ENCODE measurements at regions not wholly inside any gene's neighbourhood (a gene's known extent, or its start where the extent isn't known, plus 50 kb on each side); places are given as distances from the start of the nearest gene placed in this dataset.

DNA sequence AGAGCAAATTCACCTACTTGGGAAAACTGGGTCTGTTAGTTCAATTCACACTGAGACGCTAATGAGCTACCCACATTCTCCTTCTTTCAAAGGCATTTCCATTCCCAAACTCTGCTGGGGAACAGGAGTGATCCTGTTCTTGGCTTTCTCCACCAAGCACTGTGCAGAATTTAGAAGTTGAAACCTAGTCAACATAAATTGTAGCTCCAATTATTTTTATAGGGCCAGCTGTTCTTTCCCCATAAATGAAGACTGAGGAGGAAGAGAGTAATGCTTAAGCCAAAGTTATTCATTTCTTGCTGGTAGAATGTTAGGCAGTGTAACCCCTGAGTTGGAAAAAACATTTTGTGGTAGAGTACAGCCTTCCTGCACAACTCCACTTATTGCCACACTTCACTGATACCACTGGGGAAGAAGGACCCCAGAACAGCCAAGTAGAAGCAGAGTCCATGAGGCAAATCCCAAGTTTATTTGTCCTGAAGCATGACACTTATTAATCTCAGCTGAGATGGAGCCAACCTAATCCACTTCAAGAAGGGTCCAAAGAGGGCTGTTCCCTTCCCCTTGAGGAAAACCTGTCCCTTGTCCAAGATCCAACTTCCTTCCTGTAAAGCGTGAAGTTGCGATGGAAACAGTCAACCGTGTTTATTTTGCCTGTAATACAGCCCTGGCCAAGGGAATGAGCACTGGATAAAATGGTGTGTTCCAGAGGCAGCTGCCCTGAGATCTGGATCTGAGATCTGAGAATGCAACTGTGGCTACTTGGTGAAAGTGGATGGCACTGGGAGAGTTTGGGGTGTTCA, 151.8 kb downstream of the TBX5 start:
- no peak for DNase-seq (ENCODE audit: low read depth, low spot score)

GRCh38 chr12:114248527-114248926, 157.4 kb downstream of the TBX5 start:
- no peak for DNase-seq (ENCODE audit: low read depth, low spot score)

GRCh38 chr12:114245555-114245954, 160.4 kb downstream of the TBX5 start:
- no peak for DNase-seq (ENCODE audit: low read depth, low spot score)

DNA sequence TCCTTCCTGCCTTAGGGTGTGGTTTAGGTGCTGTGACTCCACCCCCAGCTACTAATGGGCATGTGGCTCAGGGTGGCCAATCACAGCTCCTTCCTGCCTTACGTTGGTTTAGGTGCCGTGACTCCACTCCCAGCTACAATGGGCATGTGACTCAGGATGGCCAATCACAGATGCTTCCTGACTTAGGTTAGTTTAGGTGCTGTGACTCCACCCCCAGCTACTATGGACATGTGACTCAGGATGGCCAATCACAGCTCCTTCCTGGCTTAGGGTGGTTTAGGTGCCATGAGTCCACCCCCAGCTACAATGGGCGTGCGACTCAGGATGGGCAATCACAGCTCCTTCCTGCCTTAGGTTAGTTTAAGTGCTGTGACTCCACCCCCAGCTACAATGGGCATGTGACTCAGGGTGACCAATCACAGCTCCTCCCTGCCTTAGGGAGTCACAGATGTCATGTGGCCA, 163.9 kb downstream of the TBX5 start:
- no peak for DNase-seq (ENCODE audit: low read depth, low spot score)

- no peak for DNase-seq (ENCODE audit: low read depth, low spot score)
These were observed 165.7 kb downstream of the TBX5 start for GRCh38 chr12:114240288-114240687.

GRCh38 chr12:114238808-114239207, 167.1 kb downstream of the TBX5 start:
- DNase-seq (ENCODE audit: low read depth, low spot score), result peak; percentile 8

- no peak for DNase-seq (ENCODE audit: low read depth, low spot score)
These were observed 168.7 kb downstream of the TBX5 start for GRCh38 chr12:114237230-114237629.

DNA sequence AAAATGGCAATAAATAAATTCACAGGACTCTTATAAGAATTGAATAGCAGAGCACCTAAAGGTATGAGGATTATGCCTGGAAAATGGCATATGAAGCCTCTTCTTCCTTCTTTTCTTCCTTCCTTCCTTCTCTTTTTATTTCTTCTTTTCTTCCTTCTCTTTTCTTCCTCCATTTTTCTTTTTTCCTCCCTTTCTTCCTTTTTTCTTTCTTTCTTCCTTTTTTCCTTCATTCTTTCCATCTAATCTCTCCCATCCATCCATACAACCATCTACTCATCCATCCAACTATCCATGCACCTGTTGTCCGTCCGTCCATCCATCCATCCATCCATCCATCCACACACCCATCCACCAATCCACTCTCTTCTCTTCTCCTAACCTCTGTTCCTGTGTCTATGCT, 173.8 kb downstream of the TBX5 start:
- no peak for DNase-seq (ENCODE audit: low read depth, low spot score)

DNA sequence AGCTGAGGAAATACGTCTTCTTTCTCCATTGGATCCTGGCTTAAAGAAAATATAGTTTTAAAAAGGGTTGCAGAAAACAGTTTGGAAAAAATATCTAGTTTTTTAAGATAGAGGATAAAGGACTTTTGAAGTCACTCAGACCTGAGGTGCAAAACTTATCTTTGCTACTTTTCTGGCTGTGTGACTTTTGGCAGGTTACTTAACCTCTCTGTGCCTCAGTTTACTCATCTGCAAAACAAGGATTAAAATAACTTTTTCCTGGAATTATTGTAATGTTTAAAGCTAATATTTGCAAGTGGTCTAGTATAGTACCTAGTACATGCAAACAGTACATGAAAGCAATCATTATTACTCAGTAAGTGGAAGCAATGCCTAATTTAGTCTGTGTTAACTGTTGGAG, 176.8 kb downstream of the TBX5 start:
- DNase-seq (ENCODE audit: low read depth, low spot score), result no peak

GRCh38 chr12:114226241-114226928, 179.6 kb downstream of the TBX5 start:
- DNase-seq (ENCODE audit: low read depth, low spot score), result no peak

DNA sequence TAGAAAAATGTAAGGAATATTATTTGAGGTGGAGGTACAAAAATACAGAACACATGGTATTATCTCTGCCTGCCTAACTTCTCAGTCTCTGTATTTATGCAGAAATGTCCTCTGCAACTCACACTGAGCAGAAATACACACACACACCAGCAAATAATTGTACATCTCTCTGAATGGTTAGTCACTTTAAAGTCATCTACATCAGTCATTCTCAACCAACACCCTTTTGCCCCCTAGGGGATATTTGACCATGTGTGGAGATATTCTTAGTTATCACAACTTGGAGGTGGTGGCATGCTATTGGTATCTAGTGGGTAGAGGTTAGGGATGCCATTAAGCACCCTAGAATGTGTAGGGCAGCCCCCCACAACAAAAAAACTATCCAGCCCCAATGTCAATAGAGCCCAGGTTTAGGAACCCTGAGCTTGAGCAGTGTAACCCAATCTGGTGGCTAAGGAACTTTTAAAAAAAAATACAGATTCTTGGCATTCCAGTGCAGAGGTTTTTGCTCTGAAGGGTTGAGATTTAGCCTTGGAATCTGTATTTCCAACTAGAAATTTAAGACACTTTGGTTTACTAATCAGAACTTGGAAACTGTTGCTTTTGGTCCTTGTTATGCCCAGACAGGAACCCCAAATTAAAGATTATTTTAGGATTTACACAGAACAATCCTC, 183.8 kb downstream of the TBX5 start:
- DNase-seq (ENCODE audit: low read depth, low spot score), result no peak

GRCh38 chr12:114221136-114221833, 184.7 kb downstream of the TBX5 start:
- DNase-seq (ENCODE audit: low read depth, low spot score), result no peak

GRCh38 chr12:114220311-114220710, 185.6 kb downstream of the TBX5 start:
- DNase-seq (ENCODE audit: low read depth, low spot score), result no peak

- no peak for DNase-seq (ENCODE audit: low read depth, low spot score)
These were observed 187.8 kb downstream of the TBX5 start for GRCh38 chr12:114218136-114218535.

DNA sequence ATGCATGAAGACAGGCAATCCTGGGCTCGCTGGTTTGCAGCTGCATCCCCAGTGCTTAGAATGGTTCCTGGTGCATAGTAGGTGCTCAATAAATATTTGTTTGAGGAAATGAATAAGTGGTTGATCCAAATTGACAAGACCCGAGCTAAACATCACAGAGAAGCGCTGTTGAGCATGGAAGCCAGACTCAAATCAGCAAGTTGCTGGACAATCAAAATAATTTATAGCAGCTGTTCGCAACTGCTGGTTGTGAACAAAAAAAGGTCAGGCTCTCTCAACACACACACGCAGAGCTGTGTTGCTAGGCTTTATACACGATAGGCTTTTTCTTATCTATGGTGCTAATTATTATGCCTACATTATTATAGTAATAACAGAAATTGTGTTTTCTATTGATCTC, 190.2 kb downstream of the TBX5 start:
- DNase-seq (ENCODE audit: low read depth, low spot score), result no peak

DNA sequence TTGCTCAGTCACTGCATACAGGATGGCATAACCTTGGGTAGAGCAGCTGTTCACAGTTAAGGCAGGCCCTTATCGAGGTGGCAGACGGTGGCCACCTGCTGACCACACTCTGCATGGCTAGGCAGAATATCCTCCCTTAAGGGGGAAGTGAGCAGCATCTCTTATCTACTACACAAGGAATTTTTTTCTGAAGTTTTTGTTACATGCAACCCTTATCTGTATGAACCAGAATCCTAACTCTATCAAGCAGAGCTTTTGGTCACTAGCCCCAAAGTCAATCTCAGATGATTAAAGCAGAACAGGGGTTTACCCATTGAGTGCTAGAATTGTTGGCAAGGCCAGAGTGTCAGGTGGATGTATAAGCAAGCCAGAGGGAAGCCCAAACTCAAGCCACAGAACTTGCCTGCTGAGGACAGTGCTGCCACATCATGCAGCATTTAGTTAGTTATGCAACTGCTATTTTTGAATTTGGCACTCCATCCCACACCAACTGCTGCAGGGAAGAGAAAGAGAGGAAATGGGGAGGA, 192.8 kb downstream of the TBX5 start:
- DNase-seq (ENCODE audit: low read depth, low spot score), result no peak

DNA sequence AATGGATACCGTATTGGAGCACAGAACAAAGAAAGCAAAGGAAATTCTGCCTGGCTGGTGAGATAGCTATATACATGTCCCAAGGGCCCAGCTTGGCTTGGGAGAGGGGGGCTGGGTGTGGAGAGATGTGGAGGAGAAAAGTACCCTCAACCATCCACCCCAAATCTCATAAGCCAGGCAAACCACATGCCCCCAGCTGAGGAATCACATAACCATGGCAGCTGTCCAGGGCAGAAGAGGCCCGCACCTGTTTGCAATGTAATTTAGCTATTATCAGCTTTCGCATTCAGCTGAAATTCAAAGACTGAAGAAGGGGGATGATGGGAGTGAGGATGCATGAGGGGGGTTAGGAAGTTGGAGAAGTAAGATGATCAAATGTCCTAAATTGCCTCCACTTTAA, 196.1 kb downstream of the TBX5 start:
- DNase-seq (ENCODE audit: low read depth, low spot score), result no peak

DNA sequence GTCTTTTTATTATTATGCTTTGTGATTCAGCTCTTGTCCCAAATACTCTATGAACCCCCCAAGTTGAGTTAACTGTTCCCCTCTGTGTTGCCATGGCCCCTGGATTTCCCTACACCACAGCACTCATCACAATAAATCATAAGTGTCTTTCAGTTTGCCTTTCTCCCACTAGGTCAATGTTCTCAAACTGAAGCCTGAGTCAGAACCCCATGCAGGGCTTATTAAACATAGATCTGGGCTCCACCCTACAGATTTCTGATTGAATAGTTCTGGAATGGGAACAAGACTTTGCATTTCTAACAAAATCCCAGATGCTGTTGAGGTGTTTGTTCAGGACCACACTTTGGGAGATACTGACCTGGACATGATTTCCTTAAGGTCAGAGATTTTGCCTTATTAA, 199.4 kb downstream of the TBX5 start:
- no peak for DNase-seq (ENCODE audit: low read depth, low spot score)

- DNase-seq (ENCODE audit: low read depth, low spot score), result no peak
These were observed 204.2 kb downstream of the TBX5 start for GRCh38 chr12:114201794-114202193.

GRCh38 chr12:114194956-114195355, 211.0 kb downstream of the TBX5 start:
- no peak for DNase-seq (ENCODE audit: low read depth, low spot score)

DNA sequence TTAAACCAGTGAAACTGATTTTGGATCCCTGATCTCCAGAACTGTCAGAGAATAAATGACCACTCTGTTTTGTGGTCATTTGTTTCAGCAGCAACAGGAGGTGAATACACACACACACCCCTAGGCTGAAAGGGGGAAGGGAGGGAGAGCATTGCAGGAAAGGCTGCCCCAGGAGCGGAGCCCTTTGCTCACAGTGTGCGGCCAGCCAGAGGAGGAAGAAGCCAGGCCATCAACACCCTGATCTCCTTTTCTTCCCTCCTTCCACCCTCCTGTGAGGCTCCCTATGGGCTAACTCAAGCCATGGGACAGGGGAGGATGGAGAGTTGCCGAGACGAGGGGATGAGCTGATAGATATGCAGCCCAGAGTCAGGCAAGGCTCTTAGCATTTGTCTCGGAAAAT, 211.9 kb downstream of the TBX5 start:
- no peak for DNase-seq (ENCODE audit: low read depth, low spot score)

DNA sequence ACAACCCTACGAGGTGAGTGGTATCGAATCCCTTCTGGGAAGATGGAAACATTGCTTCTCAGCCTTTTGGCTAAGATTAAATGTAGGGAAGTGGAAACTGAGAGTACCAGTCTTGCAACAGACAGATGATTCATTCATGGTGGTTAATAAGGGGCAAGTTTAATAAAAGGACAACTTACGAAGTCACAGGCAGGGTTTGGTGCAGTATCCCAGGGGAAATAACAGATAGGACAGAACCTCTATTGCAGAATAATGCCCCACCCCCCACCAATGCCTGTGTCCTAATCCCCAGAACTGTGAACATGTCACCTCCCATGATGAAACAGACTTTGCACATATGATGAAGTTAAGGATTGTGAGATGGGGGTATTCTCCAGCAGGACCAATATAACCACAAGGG, 212.5 kb downstream of the TBX5 start:
- no peak for DNase-seq (ENCODE audit: low read depth, low spot score)

Measured in astrocyte of the hippocampus (primary cell).